GM12878 (cell line): ENCODE measurements at regions not wholly inside any gene's neighbourhood (a gene's known extent, or its start where the extent isn't known, plus 50 kb on each side); places are given as distances from the start of the nearest gene placed in this dataset.

Source experiments
- ATAC-seq: fragments of 200-7000 bp; cut with Tn5 transposase; 3 replicates; pipeline ENCODE4 v1.9.1; 2020; ENCODE audit warnings: mild to moderate bottlenecking, moderate library complexity
- BruUV-seq: library from RNA; stranded (reverse); fragments of 400-500 nt; replicated peaks from 2 replicates; lab custom pipeline; 2021; lab: Mats Ljungman, UMichigan
- CTCF ChIA-PET: fragments of 300-600 bp; sonication (Branson Sonifier 250); formaldehyde crosslinking; extraction: SDS; loops from one replicate; lab custom pipeline; 2021; ENCODE audit warnings: inconsistent platforms; lab: Yijun Ruan, JAX
- POLR2A ChIA-PET: fragments of 350-600 bp; formaldehyde crosslinking; extraction: SDS; loops from one replicate; lab custom pipeline; 2021; ENCODE audit warnings: inconsistent platforms; lab: Charles Lee
- RAD21 ChIA-PET: fragments of 300-600 bp; sonication (Branson Sonifier 250); formaldehyde crosslinking; loops from one replicate; lab custom pipeline; 2023; ENCODE audit warnings: antibody characterized with exemption; ENCODE audit not compliant: unreplicated experiment; lab: Charles Lee
- SMC1A ChIA-PET: fragments of 300-600 bp; sonication (Branson Sonifier 250); formaldehyde crosslinking; loops from one replicate; lab custom pipeline; 2023; ENCODE audit not compliant: unreplicated experiment, uncharacterized antibody; lab: Charles Lee
- DNase-seq: peaks from one replicate; pipeline ENCODE4 v3.0.0-alpha.2; 2011; ENCODE audit warnings: low read depth, low spot score
- FAIRE-seq: peaks from 3 replicates; lab custom pipeline; 2011; peaks lifted over from hg19 to GRCh38; lab: Jason Lieb, UNC
- H2AFZ ChIP-seq: 2 replicates; pipeline ENCODE4 v1.6.0; 2011; ENCODE audit warnings: low read depth, low read length, control low read depth; ENCODE audit not compliant: control insufficient read depth
- H3K27ac ChIP-seq: 2 replicates; pipeline ENCODE4 v1.5.1; 2011; ENCODE audit warnings: control low read depth; ENCODE audit not compliant: control insufficient read depth, insufficient read depth
- H3K27me3 ChIP-seq, 2 experiments: replicated peaks in 1 of 2; 2 replicates each; pipeline versions ENCODE4 v1.6.0 to v1.6.1; 2011; ENCODE audit warnings: low read length in 1 of 2; ENCODE audit not compliant: control insufficient read depth in 2 of 2, insufficient read depth in 2 of 2
- H3K36me3 ChIP-seq, 2 experiments: 2 replicates each; pipeline ENCODE4 v1.5.1; 2011; ENCODE audit warnings: low read length in 1 of 2; ENCODE audit not compliant: control insufficient read depth in 2 of 2, insufficient read depth in 2 of 2
- H3K4me1 ChIP-seq: 2 replicates; pipeline ENCODE4 v1.6.1; 2011; ENCODE audit warnings: mild to moderate bottlenecking, low read length, moderate library complexity, mixed read lengths; ENCODE audit not compliant: control insufficient read depth, insufficient read depth
- H3K4me2 ChIP-seq: 2 replicates; pipeline ENCODE4 v1.6.0; 2011; ENCODE audit warnings: control low read depth; ENCODE audit not compliant: control insufficient read depth, insufficient read depth
- H3K4me3 ChIP-seq: fragments of 200-600 bp; sonication (generic); 2 replicates; pipeline ENCODE4 v1.5.1; 2016
- H3K79me2 ChIP-seq: 2 replicates; pipeline ENCODE4 v1.6.0; 2011; ENCODE audit warnings: low read length; ENCODE audit not compliant: control insufficient read depth, insufficient read depth
- H3K9ac ChIP-seq: 2 replicates; pipeline ENCODE4 v1.8.0; 2011; ENCODE audit warnings: low read length, control low read depth, mixed read lengths; ENCODE audit not compliant: control insufficient read depth, insufficient read depth
- H3K9me3 ChIP-seq: replicated peaks from 3 replicates; pipeline ENCODE4 v1.5.1; 2011; ENCODE audit warnings: mild to moderate bottlenecking, low read length; ENCODE audit not compliant: control insufficient read depth, insufficient read depth
- H4K20me1 ChIP-seq: 2 replicates; pipeline ENCODE4 v1.6.0; 2011; ENCODE audit not compliant: control insufficient read depth, insufficient read depth
- CHD2 ChIP-seq: IDR thresholded peaks from 2 replicates; pipeline ENCODE4 v1.6.1; 2011; ENCODE audit warnings: low read depth, low read length, improper control_type of control experiment, borderline replicate concordance
- DPF2 ChIP-seq: fragments of 450-650 bp; IDR thresholded peaks from 2 replicates; pipeline ENCODE4 v1.6.1; 2017; ENCODE audit warnings: mild to moderate bottlenecking
- ETV6 ChIP-seq, 2 experiments: fragments of 450-650 bp in 1 of 2; IDR thresholded peaks in 1 of 2; conservative IDR thresholded peaks in 1 of 2; 2 replicates each; pipeline ENCODE4 v1.6.1; 2014; ENCODE audit warnings: antibody characterized with exemption in 1 of 2, borderline replicate concordance in 1 of 2, low read depth in 1 of 2, mild to moderate bottlenecking in 1 of 2, moderate library complexity in 1 of 2
- GATAD2B ChIP-seq: fragments of 450-650 bp; conservative IDR thresholded peaks from 2 replicates; pipeline ENCODE4 v1.6.1; 2017; ENCODE audit warnings: low read depth, mild to moderate bottlenecking, moderate library complexity
- IKZF2 ChIP-seq, 2 experiments: fragments of 450-650 bp; IDR thresholded peaks; 2 replicates each; pipeline ENCODE4 v1.6.1; 2017; ENCODE audit warnings: mild to moderate bottlenecking in 2 of 2, moderate library complexity in 2 of 2
- LARP7 ChIP-seq: fragments of 450-650 bp; IDR thresholded peaks from 2 replicates; pipeline ENCODE4 v1.6.1; 2017; ENCODE audit warnings: mild to moderate bottlenecking
- MYC ChIP-seq: IDR thresholded peaks from 2 replicates; pipeline ENCODE4 v1.6.1; 2011; ENCODE audit warnings: mild to moderate bottlenecking, low read length, moderate library complexity, inconsistent platforms; ENCODE audit not compliant: insufficient read depth, insufficient replicate concordance, insufficient read length, severe bottlenecking
- NR2F1 ChIP-seq: fragments of 450-650 bp; conservative IDR thresholded peaks from 2 replicates; pipeline ENCODE4 v1.6.1; 2017; ENCODE audit warnings: mild to moderate bottlenecking
- RAD21 ChIP-seq: IDR thresholded peaks from 2 replicates; pipeline ENCODE4 v1.6.1; 2011; ENCODE audit warnings: mild to moderate bottlenecking, low read depth, low read length, moderate library complexity; ENCODE audit not compliant: insufficient read depth
- RAD51 ChIP-seq: fragments of 450-650 bp; IDR thresholded peaks from 2 replicates; pipeline ENCODE4 v1.6.1; 2016; ENCODE audit warnings: moderate library complexity, mild to moderate bottlenecking, inconsistent platforms
- RELA ChIP-seq: fragments of 450-650 bp; IDR thresholded peaks from 2 replicates; pipeline ENCODE4 v1.8.0; 2014; ENCODE audit warnings: borderline replicate concordance; ENCODE audit not compliant: partially characterized antibody
- SPI1 ChIP-seq: IDR thresholded peaks from 2 replicates; pipeline ENCODE4 v1.6.1; 2011; ENCODE audit warnings: low read depth, mild to moderate bottlenecking, low read length, moderate library complexity, borderline replicate concordance; ENCODE audit not compliant: insufficient read depth
- STAT1 ChIP-seq: fragments of 450-650 bp; conservative IDR thresholded peaks from 2 replicates; pipeline ENCODE4 v1.6.1; 2014; ENCODE audit warnings: antibody characterized with exemption, mild to moderate bottlenecking
- ZBTB40 ChIP-seq: fragments of 450-650 bp; IDR thresholded peaks from 2 replicates; pipeline ENCODE4 v1.6.1; 2016; ENCODE audit warnings: mild to moderate bottlenecking, moderate library complexity, borderline replicate concordance
- ZNF274 ChIP-seq: IDR thresholded peaks from one replicate; pipeline ENCODE4 v1.8.0; 2011; ENCODE audit not compliant: insufficient read length, insufficient read depth
- WGBS: methylation state at CpG from one replicate; pipeline ENCODE4 v1.1.6; 2016; ENCODE audit warnings: low lambda C conversion rate; ENCODE audit not compliant: insufficient replicate concordance, insufficient coverage; ENCODE audit errors: missing lambda C conversion rate; 5-methylcytosine and 5-hydroxymethylcytosine counted together
- in situ Hi-C: fragments of 300-500 bp; cut with MboI; formaldehyde crosslinking; loops from 9 replicates; pipeline ENCODE4 v1.14.3; 2018; ENCODE audit warnings: mixed read lengths
- intact Hi-C: fragments of 100-400 bp; cut with micrococcal nuclease; formaldehyde crosslinking; loops from one replicate; pipeline ENCODE4 v1.14.2; 2022; ENCODE audit not compliant: unreplicated experiment

DNA sequence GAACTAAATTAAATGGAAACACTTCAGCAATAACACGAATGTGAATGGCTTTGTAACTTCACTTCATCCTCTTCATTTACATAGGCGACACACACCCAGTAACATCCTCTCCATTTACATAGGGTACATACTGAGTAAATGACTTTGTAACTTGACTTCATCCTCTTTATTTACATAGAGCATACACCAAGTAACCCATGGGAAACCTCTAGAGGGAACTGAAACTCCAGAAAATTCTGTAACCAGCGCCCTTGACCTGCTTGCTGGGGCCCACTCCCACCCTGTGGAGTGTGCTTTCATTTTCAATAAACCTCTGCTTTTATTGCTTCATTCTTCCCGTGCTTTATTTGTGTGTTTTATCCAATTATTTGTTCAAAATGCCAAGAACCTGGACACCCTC lies 81.6 kb upstream of the OPRM1 start:
- no peaks in the 10 kb centered on the region for H3K27me3 ChIP-seq
- DNase-seq (no peak), FAIRE-seq (no peak), ATAC-seq (peak; percentile 83)
- H3K4me1 ChIP-seq, result peaks cover 4% of the 10 kb centered on the region; the same call in 1 of the 2 replicates
- no peaks in the 10 kb centered on the region for H3K36me3 ChIP-seq
- BruUV-seq, result no TSS peak
- no peak overlapping the region for H3K27ac ChIP-seq
- in situ Hi-C loops (no loop called here), intact Hi-C loops (no loop called here)
- ChIA-PET CTCF (no interaction called here), POLR2A (no interaction called here), RAD21 (no interaction called here), SMC1A (interaction anchor here (0.8 kb wide), 1 partner anchor 9 kb away, joined by 3 read pairs; no protein-coding TSS in a partner anchor)
- no peak overlapping the region for H3K9ac ChIP-seq
- no peaks in the 10 kb centered on the region for H3K79me2 ChIP-seq
- TF ChIP-seq DPF2 (no peak), CHD2 (no peak), MYC (no peak), IKZF2 (IDR thresholded peaks at IDR 0.05) (0 out of 4 replicates have a peak, but pooled peaks of 1 of the 2 experiments have one; percentile 20), SPI1 (peak; percentile 67; the same call in 1 of the 2 replicates), NR2F1 (peak; percentile 33; the same call in 1 of the 2 replicates)
- H3K4me2 ChIP-seq, result no peak overlapping the region
- no peaks in the 10 kb centered on the region for H3K9me3 ChIP-seq
- 6% methylated on average over 4 of the region's 4 CpGs for WGBS
- H2AFZ ChIP-seq, result no peak overlapping the region
- H3K4me3 ChIP-seq, result no peak overlapping the region
- no peaks in the 10 kb centered on the region for H4K20me1 ChIP-seq

DNA sequence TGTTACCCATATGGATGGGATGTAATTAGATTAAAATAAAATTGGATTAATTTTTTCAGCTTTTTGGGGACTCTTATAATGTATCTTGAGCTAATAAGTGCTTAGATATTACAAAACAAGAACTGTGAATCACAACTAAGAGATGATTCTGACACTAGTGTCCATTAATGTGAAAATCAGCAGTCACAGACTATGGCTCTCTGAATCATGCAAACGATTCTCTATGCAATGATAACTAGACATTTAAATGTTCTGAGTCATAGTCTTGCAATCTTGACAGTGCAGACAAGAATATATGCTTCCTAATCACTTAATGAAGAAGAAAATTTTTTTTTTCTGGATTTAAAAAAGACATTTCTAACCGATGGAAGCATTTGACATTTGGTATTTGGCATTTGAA lies 82.2 kb upstream of the OPRM1 start:
- H3K79me2 ChIP-seq, result no peaks in the 10 kb centered on the region
- SMC1A ChIA-PET, result no interaction called here
- intact Hi-C loops, result no loop called here
- no peak overlapping the region for H3K4me2 ChIP-seq
- ATAC-seq (no peak), FAIRE-seq (no peak), DNase-seq (no peak)
- no peak overlapping the region for H3K4me3 ChIP-seq
- peaks cover 4% of the 10 kb centered on the region; the same call in 1 of the 2 replicates for H3K4me1 ChIP-seq
- POLR2A ChIA-PET, result no interaction called here
- RAD21 ChIA-PET, result no interaction called here
- no peaks in the 10 kb centered on the region for H3K36me3 ChIP-seq
- BruUV-seq, result no TSS peak
- WGBS, result 45% methylated on average over 2 of the region's 2 CpGs
- H2AFZ ChIP-seq, result no peak overlapping the region
- no peak overlapping the region for H3K27ac ChIP-seq
- no peak overlapping the region for H3K9ac ChIP-seq
- H3K9me3 ChIP-seq, result no peaks in the 10 kb centered on the region
- H3K27me3 ChIP-seq, result no peaks in the 10 kb centered on the region
- no peaks in the 10 kb centered on the region for H4K20me1 ChIP-seq
- in situ Hi-C loops, result no loop called here
- CTCF ChIA-PET, result no interaction called here
- TF ChIP-seq ETV6 (conservative IDR thresholded peaks at IDR 0.05 in 1 of 2, IDR thresholded peaks at IDR 0.05 in 1 of 2; ENCODE audit: borderline replicate concordance in 1 of 2, low read depth in 1 of 2) (no peak), GATAD2B (no peak), STAT1 (no peak), RAD51 (no peak), ZNF274 (no peak), RAD21 (no peak), ZBTB40 (no peak), LARP7 (no peak), RELA (no peak), SPI1 (no peak)
